ENCODE measurements at regions not wholly inside any gene's neighbourhood (a gene's known extent, or its start where the extent isn't known, plus 50 kb on each side); places are given as distances from the start of the nearest gene placed in this dataset.

GRCh38 chr11:45432910-45433309 lies 146.8 kb upstream of the SYT13 start:
- no peaks in the 10 kb centered on the region for H3K4me1 Mint-ChIP-seq (ENCODE audit: low read depth, unreplicated experiment)

GRCh38 chr11:45432100-45432499 lies 146.0 kb upstream of the SYT13 start:
- no peak for DNase-seq
- peaks cover 91% of the 10 kb centered on the region for H3K27me3 Mint-ChIP-seq (ENCODE audit: unreplicated experiment)
- H3K36me3 Mint-ChIP-seq (ENCODE audit: insufficient read depth, unreplicated experiment), result no peaks in the 10 kb centered on the region
- BruUV-seq (replicated peaks), result no TSS peak
- no peak overlapping the region for H3K4me3 Mint-ChIP-seq (ENCODE audit: low read depth, unreplicated experiment)
- no peak overlapping the region for H3K27ac Mint-ChIP-seq (ENCODE audit: unreplicated experiment)
- intact Hi-C loops (cut with micrococcal nuclease; ENCODE audit: unreplicated experiment), result no loop called here
- H3K9me3 Mint-ChIP-seq (ENCODE audit: low read depth, unreplicated experiment), result no peaks in the 10 kb centered on the region
- TF ChIP-seq, protein P1, sequence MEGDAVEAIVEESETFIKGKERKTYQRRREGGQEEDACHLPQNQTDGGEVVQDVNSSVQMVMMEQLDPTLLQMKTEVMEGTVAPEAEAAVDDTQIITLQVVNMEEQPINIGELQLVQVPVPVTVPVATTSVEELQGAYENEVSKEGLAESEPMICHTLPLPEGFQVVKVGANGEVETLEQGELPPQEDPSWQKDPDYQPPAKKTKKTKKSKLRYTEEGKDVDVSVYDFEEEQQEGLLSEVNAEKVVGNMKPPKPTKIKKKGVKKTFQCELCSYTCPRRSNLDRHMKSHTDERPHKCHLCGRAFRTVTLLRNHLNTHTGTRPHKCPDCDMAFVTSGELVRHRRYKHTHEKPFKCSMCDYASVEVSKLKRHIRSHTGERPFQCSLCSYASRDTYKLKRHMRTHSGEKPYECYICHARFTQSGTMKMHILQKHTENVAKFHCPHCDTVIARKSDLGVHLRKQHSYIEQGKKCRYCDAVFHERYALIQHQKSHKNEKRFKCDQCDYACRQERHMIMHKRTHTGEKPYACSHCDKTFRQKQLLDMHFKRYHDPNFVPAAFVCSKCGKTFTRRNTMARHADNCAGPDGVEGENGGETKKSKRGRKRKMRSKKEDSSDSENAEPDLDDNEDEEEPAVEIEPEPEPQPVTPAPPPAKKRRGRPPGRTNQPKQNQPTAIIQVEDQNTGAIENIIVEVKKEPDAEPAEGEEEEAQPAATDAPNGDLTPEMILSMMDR (IDR thresholded peaks at IDR 0.05; ENCODE audit: unreplicated experiment), result no peak
- no peaks in the 10 kb centered on the region for H3K4me1 Mint-ChIP-seq (ENCODE audit: low read depth, unreplicated experiment)
- CTCF ChIA-PET, result no interaction called here

More at GRCh38 chr11:45432910-45433309, 146.8 kb upstream of the SYT13 start:
- TF ChIP-seq, protein P1 (IDR thresholded peaks at IDR 0.05; ENCODE audit: unreplicated experiment), result no peak
- intact Hi-C loops (cut with micrococcal nuclease; ENCODE audit: unreplicated experiment), result no loop called here
- no TSS peak for BruUV-seq (replicated peaks)
- H3K27ac Mint-ChIP-seq (ENCODE audit: unreplicated experiment), result no peak overlapping the region
- H3K4me3 Mint-ChIP-seq (ENCODE audit: low read depth, unreplicated experiment), result no peak overlapping the region
- H3K27me3 Mint-ChIP-seq (ENCODE audit: unreplicated experiment), result peaks cover 82% of the 10 kb centered on the region
- H3K9me3 Mint-ChIP-seq (ENCODE audit: low read depth, unreplicated experiment), result no peaks in the 10 kb centered on the region
- CTCF ChIA-PET, result no interaction called here
- no peak for DNase-seq
- no peaks in the 10 kb centered on the region for H3K36me3 Mint-ChIP-seq (ENCODE audit: insufficient read depth, unreplicated experiment)

- Mint-ChIP-seq H3K36me3 (ENCODE audit: insufficient read depth, unreplicated experiment) (no peaks in the 10 kb centered on the region), H3K27me3 (ENCODE audit: unreplicated experiment) (peaks cover 93% of the 10 kb centered on the region), H3K27ac (ENCODE audit: unreplicated experiment) (no peak overlapping the region), H3K4me1 (ENCODE audit: low read depth, unreplicated experiment) (no peaks in the 10 kb centered on the region), H3K4me3 (ENCODE audit: low read depth, unreplicated experiment) (no peak overlapping the region), H3K9me3 (ENCODE audit: low read depth, unreplicated experiment) (no peaks in the 10 kb centered on the region)
- TF ChIP-seq, protein P1 (IDR thresholded peaks at IDR 0.05; ENCODE audit: unreplicated experiment), result no peak
- CTCF ChIA-PET, result interaction anchor here (0.6 kb wide), 1 partner anchor 340 kb away, joined by 4 read pairs; no protein-coding TSS in a partner anchor
- DNase-seq, result no peak
- intact Hi-C loops (cut with micrococcal nuclease; ENCODE audit: unreplicated experiment), result no loop called here
- no TSS peak for BruUV-seq (replicated peaks)
Observed at GRCh38 chr11:45431046-45432018, 145.2 kb upstream of the SYT13 start.

GRCh38 chr11:45430361-45430760 lies 144.2 kb upstream of the SYT13 start:
- TF ChIP-seq, protein P1 (IDR thresholded peaks at IDR 0.05; ENCODE audit: unreplicated experiment), result no peak
- intact Hi-C loops (cut with micrococcal nuclease; ENCODE audit: unreplicated experiment), result no loop called here
- no TSS peak for BruUV-seq (replicated peaks)
- Mint-ChIP-seq H3K9me3 (ENCODE audit: low read depth, unreplicated experiment) (no peaks in the 10 kb centered on the region), H3K36me3 (ENCODE audit: insufficient read depth, unreplicated experiment) (no peaks in the 10 kb centered on the region), H3K4me1 (ENCODE audit: low read depth, unreplicated experiment) (no peaks in the 10 kb centered on the region), H3K27me3 (ENCODE audit: unreplicated experiment) (peaks cover 93% of the 10 kb centered on the region), H3K27ac (ENCODE audit: unreplicated experiment) (no peak overlapping the region), H3K4me3 (ENCODE audit: low read depth, unreplicated experiment) (no peak overlapping the region)
- CTCF ChIA-PET, result interaction anchor here (0.6 kb wide), 1 partner anchor 341 kb away, joined by 4 read pairs; no protein-coding TSS in a partner anchor
- DNase-seq, result no peak

Data from Calu3 (cell line).